ENCODE measurements at regions not wholly inside any gene's neighbourhood (a gene's known extent, or its start where the extent isn't known, plus 50 kb on each side); places are given as distances from the start of the nearest gene placed in this dataset.

- WGBS, 2 experiments (ENCODE audit: extremely low coverage in 1 of 2, insufficient coverage in 1 of 2, insufficient read length in 1 of 2, insufficient replicate concordance in 2 of 2, low coverage in 1 of 2, low lambda C conversion rate in 2 of 2, missing lambda C conversion rate in 1 of 2) = 85% methylated on average over 5 of the region's 5 CpGs; no CpG with 5 or more reads in 1 of the 2 experiments
- Histone ChIP-seq H2BK120ac (replicated peaks; ENCODE audit: low read depth, low read length) (no peak overlapping the region), H2BK15ac (ENCODE audit: low read length) (no peak overlapping the region), H4K8ac (ENCODE audit: extremely low read depth, insufficient read depth, low read length) (no peak overlapping the region), H3K79me1 (ENCODE audit: low read depth, low read length) (no peaks in the 10 kb centered on the region), H3K79me2 (ENCODE audit: control insufficient read depth in 1 of 2, insufficient read depth in 2 of 2, low read length in 2 of 2) (no peaks in the 10 kb centered on the region), H2BK5ac (ENCODE audit: low read depth, low read length) (no peak overlapping the region), H4K91ac (replicated peaks; ENCODE audit: insufficient read length, low read length) (no peak overlapping the region), H3K9me3 (ENCODE audit: insufficient read depth in 2 of 2, low read depth in 1 of 2, low read length in 1 of 2) (no peaks in the 10 kb centered on the region; a peak in 1 of 4 replicates), H2BK20ac (ENCODE audit: low read length) (no peak overlapping the region), H3K4me3 (ENCODE audit: extremely low read depth in 1 of 4, insufficient read depth in 2 of 4, low read depth in 3 of 4, low read length in 4 of 4) (no peak overlapping the region), H3K56ac (replicated peaks; ENCODE audit: insufficient read length, low read depth, low read length) (no peak overlapping the region), H3K18ac (ENCODE audit: extremely low read depth, low read length) (no peak overlapping the region), H3K23ac (ENCODE audit: insufficient read length) (no peak overlapping the region), H2AK5ac (ENCODE audit: low read depth, low read length) (no peak overlapping the region), H3K14ac (ENCODE audit: insufficient read length) (no peak overlapping the region), H3K9ac (replicated peaks in 1 of 4; ENCODE audit: extremely low read depth in 1 of 4, low read depth in 3 of 4, low read length in 3 of 4) (no peak overlapping the region), H3K4ac (replicated peaks; ENCODE audit: insufficient read length, low read depth, low read length) (no peak overlapping the region), H3K36me3 (ENCODE audit: control insufficient read depth in 2 of 4, insufficient read depth in 4 of 4, low read length in 3 of 4) (no peaks in the 10 kb centered on the region), H2AFZ (ENCODE audit: low read length) (0 out of 2 replicates have a peak overlapping the region, but pooled peaks have one; percentile 67), H3K27me3 (replicated peaks in 1 of 4; ENCODE audit: control insufficient read depth in 3 of 4, extremely low read depth in 1 of 4, insufficient read depth in 3 of 4, low read length in 3 of 4) (peaks cover 0 to 3% (median 0%) of the 10 kb centered on the region in 4 experiments; a peak in 2 of 7 replicates), H4K20me1 (replicated peaks in 1 of 2; ENCODE audit: control insufficient read depth in 1 of 2, insufficient read depth in 2 of 2, low read length in 2 of 2) (no peaks in the 10 kb centered on the region), H3K23me2 (ENCODE audit: low read depth, low read length) (peaks cover 12% of the 10 kb centered on the region), H4K5ac (ENCODE audit: insufficient read length, low read depth, low read length) (no peak overlapping the region), H3K27ac (ENCODE audit: low read depth, low read length) (no peak overlapping the region), H3K4me1 (replicated peaks in 1 of 4; ENCODE audit: control insufficient read depth in 3 of 4, insufficient read depth in 4 of 4, low read length in 3 of 4) (peaks cover 0 to 2% (median 0%) of the 10 kb centered on the region in 4 experiments; a peak in 1 of 7 replicates), H3K4me2 (ENCODE audit: insufficient read depth in 1 of 2, low read depth in 2 of 2, low read length in 2 of 2) (no peak overlapping the region; a peak in 1 of 4 replicates), H2BK12ac (ENCODE audit: low read depth, low read length) (0 out of 2 replicates have a peak overlapping the region, but pooled peaks have one; percentile 18)
- CTCF ChIA-PET (ENCODE audit: partially characterized antibody) = interaction anchor here (1.0 to 2.2 kb wide), 3 partner anchors 57 to 103 kb away, joined by 3 to 13 read pairs (median 3); partner anchors contain the start of gene ARRDC3
- TF ChIP-seq RFX5 (IDR thresholded peaks at IDR 0.05; ENCODE audit: borderline replicate concordance, low read depth, low read length) (no peak), KDM4A (IDR thresholded peaks at IDR 0.05; ENCODE audit: low read depth, low read length, severe bottlenecking) (no peak), MAFK (IDR thresholded peaks at IDR 0.05; ENCODE audit: low read depth, low read length) (no peak), YY1 (IDR thresholded peaks at IDR 0.05; ENCODE audit: low read depth, low read length) (no peak), SP4 (IDR thresholded peaks at IDR 0.05; ENCODE audit: low read length) (no peak), EGR1 (IDR thresholded peaks at IDR 0.05; ENCODE audit: borderline replicate concordance, low read depth, low read length) (no peak), POU5F1 (IDR thresholded peaks at IDR 0.05; ENCODE audit: low read depth, low read length) (no peak)
- TF ChIP-seq, protein P1, sequence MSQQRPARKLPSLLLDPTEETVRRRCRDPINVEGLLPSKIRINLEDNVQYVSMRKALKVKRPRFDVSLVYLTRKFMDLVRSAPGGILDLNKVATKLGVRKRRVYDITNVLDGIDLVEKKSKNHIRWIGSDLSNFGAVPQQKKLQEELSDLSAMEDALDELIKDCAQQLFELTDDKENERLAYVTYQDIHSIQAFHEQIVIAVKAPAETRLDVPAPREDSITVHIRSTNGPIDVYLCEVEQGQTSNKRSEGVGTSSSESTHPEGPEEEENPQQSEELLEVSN (IDR thresholded peaks at IDR 0.05) = no peak
- no peak for DNase-seq (ENCODE audit: low read depth in 1 of 2, low spot score in 2 of 2)
- POLR2A ChIA-PET (ENCODE audit: partially characterized antibody) = interaction anchor here (1.0 to 2.7 kb wide), 6 partner anchors 10 to 871 kb away, joined by 3 to 20 read pairs (median 5); partner anchors contain the start of genes ARRDC3 and CETN3
- FAIRE-seq = no peak
Observed at GRCh38 chr5:91281401-91281800, 101.7 kb downstream of the ARRDC3 start.

Measured in H1 (cell line).